ENCODE measurements at regions not wholly inside any gene's neighbourhood (a gene's known extent, or its start where the extent isn't known, plus 50 kb on each side); places are given as distances from the start of the nearest gene placed in this dataset.

DNA sequence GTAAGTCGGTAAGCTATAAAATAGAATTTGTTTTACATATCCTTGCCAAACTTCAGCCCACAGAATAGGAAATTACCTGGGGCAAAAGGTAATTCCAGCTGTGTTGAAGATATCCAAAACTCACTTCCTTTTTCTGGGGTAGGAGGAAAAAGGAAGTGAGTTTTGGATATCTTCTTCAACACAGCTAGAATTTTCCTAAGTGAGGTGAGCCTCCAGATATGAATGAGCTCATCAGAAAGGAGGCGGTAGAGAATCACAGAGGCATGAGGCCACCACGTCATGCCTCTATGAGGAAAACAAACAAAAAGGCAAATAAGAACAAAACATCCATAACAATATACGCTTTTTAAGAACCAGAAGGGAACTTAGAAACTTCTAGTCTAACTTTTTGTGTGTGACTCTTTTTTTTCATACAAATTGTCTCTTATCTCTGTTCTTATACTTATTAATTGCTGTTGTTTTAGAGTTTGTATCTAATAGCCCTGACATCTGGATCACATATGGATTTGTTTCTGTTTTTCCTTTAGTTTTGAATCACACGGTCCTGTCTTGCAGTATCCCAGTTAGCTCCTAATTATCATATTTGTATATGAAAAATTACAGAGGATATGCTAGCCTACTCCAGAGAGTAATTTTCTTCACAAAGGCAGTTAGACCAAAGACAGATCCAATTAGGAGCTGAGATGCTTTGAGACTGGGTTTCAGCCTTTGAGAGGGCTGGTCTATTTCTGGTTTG, 104.5 kb downstream of the RBM43 start:
- no peak for DNase-seq (ENCODE audit: low read depth in 4 of 4, low spot score in 2 of 4)

DNA sequence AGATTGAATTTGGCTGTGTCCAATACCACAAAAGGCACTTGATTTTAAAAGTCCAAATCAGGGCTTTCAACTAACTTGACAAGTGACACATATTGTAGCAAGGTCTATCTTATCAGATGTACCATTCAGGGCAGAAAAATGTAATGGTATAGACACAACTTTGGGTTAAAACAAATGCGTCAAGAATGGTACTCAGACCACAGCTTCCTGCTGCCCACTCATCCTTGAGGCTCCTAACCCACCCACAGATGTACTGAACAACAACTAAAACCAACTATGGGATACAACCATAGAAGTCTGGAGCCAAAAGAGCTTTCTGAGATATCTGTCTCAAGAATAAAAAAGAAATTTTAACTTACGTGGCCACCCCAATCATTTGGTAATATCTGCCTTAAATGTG, 105.2 kb downstream of the RBM43 start:
- no peak for DNase-seq (ENCODE audit: low read depth in 4 of 4, low spot score in 2 of 4)

DNA sequence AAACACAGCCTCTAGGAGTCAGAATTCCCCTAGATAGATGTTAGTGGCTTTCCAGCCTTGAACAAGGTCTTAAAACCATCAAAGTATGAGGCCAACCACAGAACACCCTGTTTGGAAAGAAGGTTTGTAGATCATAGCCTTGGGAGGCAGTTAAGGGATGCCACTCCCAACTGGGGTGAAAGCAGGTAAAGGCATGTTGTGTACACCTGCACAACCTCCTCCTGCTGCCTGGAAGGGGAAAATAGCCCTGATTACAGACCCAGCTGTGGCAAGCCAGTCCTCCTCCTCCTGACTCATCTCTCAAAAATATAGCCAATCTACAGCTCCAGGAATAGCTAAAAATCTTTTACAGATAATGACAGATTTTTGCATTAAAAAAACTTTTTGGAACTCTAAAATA, 108.1 kb downstream of the RBM43 start:
- no peak for DNase-seq (ENCODE audit: low read depth in 4 of 4, low spot score in 2 of 4)

DNA sequence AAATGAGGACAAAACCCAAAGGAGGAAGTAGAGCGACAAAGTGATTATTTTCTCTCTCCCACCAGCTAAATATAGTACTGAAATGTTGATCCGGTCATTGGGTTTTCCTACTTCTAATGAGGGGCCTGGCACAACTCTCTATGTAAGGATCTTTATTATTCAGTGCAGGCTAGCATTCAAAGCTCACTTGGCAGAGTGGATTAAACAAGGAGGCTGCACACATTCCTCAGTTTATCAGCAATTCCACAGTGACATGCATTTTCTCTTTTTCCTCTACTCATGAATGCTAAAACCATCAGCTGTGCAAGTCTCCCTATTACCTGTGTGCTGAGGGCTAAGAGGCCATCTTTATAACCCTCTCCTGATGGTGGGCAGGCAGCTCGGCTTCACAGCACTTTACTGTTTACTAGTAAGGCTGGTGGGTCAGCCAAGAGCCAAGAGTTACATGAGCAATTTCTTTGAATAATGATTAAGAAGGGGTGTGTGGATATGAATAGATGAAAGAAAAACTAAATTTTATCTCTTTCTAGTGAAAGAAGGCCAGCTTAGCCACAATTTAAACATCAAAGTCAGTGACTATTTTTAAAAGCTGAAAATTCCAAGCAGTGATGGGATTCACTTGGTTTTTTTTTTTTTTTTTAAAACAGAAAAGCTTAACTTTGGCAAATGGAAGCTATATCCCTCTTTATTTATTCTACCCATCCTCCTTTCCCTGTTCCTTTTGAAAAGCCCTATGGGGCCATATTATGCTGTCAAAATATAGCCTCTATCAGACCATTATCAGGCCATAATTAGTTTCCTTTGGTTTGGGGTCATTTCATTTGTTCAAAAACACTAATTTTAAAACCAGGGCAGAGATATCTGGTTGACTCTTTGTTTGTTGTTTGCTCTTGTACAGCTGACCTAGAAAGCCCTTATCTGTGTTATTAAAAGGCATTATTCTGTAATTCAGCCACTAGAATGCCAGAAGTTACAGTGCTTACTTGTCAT, 111.0 kb downstream of the RBM43 start:
- no peak for DNase-seq (ENCODE audit: low read depth in 4 of 4, low spot score in 2 of 4)

DNA sequence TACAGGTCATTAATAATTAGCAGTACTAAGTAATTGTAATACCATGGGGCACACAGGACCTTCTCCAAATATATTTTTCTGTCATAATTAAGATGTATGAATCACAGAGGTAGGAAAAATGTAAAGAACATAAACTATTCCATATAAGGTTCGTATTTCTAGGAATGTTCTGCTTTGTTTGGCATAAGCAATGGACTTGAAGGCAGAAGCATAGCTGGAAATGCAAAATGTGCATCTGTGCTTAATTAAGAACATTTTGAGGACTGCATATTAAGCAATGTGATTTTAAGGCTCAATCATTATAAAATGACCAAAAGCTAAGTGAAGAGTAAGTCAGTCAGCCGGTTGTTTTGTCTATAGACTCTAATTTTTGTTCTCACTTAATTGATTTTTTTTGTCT, 123.2 kb downstream of the RBM43 start:
- no peak for DNase-seq (ENCODE audit: low read depth in 4 of 4, low spot score in 2 of 4)

DNA sequence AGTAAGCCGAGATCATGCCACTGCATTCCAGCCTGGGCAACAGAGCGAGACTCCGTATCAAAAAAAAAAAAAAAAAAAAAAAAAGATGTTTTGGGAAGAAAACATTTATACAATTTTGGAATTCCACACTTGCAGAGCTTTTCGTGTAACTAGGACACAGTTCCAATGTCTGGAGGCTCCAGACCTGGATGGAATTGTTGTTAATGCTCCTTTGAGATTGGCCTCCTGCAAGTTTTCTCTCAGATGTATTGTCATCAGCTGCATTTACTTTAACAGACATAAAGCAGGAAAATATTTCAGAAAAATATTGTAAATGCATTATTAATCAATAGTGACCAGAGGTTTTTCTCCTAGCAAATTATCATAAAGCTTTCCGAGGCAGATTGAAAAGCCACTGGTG, 124.1 kb downstream of the RBM43 start:
- no peak for DNase-seq (ENCODE audit: low read depth in 4 of 4, low spot score in 2 of 4)

DNA sequence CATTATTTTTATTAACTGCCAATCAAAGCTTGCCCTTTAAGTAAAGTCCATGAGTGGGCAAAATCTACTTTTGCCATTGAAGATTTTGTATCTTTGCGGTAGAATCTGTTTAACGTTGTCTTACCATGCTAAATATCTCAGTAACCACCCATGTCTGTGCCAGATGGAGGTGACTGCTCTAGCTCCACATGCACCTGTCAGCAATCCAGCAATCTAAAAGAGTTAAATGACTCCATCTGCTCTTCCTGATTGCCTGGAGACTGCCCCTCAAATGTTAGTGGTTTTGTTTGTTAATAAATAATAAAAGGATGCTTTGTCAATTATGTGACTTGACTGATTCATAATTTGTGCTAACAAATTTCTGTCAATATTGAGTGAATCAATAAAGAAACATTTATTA, 141.7 kb downstream of the RBM43 start:
- no peak for DNase-seq (ENCODE audit: low read depth in 4 of 4, low spot score in 2 of 4)

DNA sequence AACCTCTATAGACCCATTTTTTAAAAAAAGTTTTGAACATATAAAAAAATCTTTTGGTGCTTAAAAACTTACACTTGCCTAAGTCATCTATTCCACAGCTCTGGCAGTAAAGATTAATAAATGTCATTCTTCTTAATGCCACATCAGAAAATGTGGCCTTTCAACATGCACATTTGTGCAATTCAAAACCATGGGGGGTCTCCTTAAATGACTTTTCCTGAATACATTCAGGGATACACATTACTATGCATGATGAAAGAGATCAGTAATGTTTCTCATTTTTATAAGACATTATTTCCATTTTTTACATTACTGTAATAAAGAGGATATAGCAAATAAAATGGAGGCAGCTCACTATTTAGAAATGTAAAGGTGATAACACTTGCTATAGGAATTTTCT, 142.3 kb downstream of the RBM43 start:
- no peak for DNase-seq (ENCODE audit: low read depth in 4 of 4, low spot score in 2 of 4)

DNA sequence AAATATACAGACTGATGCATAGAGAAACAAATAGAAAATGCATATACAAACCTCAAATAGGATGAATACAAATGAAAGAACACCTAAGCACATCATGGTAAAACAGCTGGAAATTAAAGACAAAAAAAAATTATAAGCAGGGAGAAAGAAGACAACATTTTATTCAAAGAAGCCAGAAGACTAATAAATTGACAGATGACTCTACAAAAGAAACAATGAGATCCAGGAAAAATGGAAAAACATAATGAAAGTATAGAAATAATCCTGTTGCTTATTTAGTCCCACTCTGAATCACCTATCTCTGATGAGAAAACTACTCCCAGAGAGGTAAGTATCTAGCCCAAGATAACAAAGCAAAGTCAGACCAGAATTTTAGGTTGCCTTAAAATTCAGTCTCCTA, 143.4 kb downstream of the RBM43 start:
- no peak for DNase-seq (ENCODE audit: low read depth in 4 of 4, low spot score in 2 of 4)

DNA sequence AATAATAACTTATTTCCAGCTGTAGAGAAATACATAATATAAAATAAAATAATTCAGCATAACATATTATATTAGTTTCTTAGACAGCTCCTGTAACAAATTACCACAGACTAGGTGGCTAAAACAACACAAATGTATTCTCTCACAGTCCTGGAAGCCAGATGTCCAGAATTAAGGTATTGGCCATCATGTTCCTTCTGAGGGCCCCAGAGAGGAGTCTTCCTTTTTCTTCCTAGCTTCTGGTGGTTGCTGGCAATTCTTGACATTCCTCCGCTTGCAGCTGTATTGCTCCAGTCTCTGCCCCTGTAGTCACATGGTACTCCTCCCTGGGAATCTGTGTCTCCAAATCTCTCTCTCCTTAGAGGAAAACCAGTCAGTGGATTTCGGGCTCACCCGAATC, 146.8 kb downstream of the RBM43 start:
- DNase-seq (ENCODE audit: low read depth in 4 of 4, low spot score in 2 of 4) = no peak

DNA sequence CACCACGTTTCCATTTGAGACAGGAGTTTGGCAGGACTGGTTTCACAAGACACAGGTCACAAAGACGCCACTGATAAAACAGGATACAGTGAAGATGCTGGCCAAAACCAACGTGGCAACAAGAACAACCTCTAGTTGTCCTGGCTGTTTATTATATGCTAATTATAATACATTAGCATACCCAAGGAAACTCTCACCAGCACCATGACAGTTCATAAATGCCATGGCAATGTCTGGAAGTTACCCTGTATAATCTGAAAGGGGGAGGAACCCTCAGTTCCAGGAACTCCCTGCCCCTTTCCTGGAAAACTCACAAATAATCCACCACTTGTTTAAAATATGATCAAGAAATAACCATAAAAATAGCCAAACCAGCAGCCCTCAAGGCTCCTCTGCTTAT, 148.3 kb downstream of the RBM43 start:
- no peak for DNase-seq (ENCODE audit: low read depth in 4 of 4, low spot score in 2 of 4)

DNA sequence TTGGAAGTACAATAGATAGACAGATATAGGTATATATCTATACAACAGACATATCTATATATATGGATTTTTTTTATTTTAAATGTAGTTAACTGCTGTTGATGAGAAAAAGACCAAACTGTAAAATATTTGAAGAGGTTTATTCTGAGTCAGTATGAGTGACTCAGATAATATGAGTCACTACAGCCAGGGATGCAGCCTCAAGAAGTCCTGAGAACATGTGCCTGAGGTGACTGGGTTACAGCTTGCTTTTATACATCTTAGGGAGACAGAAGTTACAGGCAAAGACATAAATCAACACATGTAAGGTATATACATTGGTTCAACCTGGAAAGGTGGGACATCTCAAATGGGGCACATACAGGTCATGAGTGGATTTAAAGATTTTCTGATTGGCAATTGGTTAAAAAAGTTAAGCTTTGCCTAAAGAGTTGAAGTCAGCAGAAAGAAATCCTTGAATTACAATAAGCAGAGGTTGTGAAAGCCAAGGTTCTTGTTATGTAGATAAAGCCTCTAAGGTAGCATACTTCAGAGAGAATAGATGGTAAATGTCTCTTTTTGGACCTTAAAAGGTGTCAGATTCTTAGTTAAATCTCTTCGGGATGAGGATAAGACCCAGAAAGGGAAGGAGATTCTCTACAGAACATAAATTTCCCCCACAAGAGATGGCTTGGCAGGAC, 149.9 kb downstream of the RBM43 start:
- DNase-seq (ENCODE audit: low read depth in 4 of 4, low spot score in 2 of 4) = no peak

DNA sequence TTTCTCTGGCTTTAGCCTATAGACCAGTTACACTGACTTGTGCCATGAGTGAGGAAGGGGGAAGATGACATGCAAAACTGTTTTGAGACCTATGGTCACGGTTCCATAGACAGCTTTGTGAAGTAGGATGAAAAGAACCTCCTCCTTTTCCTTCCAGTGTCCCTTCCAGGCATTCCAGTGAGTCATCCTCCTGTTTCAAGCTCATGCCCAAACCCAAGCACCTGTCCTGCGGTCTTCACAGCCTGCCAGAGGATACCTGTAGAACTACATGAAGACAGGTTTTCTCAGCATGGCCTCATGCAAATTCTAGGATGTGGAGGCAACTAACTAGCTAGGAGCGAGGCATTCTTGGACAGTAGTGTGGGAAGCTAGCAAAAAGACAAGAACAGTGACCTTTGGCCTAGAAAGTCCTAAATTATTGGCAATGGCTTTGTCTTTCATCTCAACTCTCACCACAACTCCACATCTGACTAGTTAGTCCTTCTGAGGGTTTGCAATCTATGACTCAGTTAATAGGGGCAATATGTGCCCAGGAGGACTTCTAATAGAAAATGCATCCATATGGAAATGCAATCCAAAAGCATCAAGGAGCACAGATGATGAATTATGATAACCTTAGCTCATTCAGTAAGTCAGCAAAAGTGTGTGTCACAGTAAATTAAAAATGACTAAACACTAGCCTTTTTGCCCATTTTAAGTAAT, 154.7 kb downstream of the RBM43 start:
- no peak for DNase-seq (ENCODE audit: low read depth in 4 of 4, low spot score in 2 of 4)

DNA sequence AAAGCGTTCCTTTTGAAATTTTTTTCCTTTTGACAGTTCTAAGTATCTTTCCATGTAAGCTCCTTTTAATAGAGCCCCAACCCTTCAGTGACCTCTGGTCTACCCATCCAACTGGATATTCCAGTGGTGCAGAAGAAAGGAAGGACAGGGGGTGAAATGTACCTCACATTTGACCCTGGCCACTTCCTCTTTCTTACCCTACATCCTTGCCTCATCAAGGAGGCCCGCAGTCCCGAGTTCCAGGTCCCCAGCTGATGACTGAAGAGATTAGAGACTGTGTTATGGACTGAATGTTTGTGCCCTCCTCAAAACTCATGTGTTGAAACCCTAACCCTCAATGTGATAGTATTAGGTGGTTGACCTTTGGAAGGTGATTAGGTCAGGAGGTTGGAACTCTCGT, 158.1 kb downstream of the RBM43 start:
- no peak for DNase-seq (ENCODE audit: low read depth in 4 of 4, low spot score in 2 of 4)

DNA sequence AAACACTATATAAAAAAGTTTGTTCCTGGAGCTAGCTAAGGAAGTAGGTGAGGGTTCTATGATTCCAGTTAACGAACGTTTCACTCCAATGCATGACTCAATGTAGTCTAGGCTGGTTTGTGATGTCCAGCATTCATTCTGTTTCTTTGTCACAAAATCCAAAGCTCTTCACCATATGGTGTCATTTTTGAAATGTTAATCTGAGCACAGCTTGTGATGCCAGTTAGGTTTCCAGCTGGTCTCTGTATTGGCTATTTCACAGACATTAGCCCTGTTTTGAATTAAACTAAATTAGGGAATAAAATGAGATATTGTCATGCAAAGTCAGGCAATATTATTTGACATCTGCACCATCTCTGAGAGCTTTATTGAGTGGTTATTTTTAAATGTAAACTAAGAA, 159.4 kb downstream of the RBM43 start:
- DNase-seq (ENCODE audit: low read depth in 4 of 4, low spot score in 2 of 4) = no peak

DNA sequence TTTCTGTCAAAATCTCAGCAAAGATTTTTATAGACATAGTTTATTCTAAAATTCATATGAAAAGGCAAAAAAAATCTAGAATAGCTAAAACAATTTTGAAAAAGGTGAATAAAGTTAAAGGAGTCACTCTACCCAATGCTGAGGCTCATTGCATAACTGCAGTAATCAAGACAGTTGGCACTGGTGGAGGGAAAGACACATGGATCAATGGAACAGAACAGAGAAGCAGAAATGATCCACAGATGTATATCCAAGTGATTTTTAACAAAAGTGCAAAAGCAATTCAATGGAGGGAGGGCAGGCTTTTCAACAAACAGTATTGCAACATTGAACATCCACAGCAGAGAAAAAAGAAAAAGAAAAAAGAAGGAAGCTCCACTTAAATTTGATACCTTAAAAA, 162.8 kb downstream of the RBM43 start:
- no peak for DNase-seq (ENCODE audit: low read depth in 4 of 4, low spot score in 2 of 4)

DNA sequence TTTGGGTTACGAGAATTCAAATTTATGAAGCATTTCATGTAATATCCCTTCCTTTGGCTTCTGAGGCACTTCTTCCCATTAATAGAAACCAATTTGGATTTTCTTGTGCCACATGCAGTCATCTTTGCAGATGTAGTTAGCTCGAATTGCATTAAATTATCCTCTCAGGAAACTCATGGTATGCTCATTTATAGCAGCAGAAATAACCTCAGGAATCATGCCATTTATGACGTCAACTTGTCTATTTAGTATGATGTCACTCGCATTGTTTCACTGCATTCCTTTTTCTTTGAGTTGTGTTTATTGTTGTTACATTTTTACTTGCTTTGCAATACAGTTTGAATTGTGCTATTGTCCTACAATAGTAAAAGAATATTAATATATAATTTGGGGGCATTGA, 163.8 kb downstream of the RBM43 start:
- no peak for DNase-seq (ENCODE audit: low read depth in 4 of 4, low spot score in 2 of 4)

DNA sequence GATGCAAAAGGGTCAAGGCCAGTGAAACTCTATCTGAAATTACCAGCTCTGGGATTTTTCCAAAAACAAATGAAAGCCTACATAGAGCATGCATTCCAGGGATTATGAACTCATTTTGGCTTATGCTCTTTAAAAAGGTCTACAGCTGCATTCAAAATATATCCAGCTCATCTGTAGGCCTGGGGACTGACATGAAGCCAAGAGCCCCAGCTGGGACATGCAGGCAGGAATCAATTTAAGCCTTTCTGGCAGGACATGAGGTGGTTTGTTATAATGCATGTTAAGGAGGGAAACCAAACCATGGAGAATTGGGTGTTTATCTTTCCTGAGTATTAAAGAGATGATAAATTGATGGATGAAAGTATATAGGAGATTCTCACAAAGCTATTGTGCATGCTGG, 164.5 kb downstream of the RBM43 start:
- DNase-seq (ENCODE audit: low read depth in 4 of 4, low spot score in 2 of 4) = no peak

DNA sequence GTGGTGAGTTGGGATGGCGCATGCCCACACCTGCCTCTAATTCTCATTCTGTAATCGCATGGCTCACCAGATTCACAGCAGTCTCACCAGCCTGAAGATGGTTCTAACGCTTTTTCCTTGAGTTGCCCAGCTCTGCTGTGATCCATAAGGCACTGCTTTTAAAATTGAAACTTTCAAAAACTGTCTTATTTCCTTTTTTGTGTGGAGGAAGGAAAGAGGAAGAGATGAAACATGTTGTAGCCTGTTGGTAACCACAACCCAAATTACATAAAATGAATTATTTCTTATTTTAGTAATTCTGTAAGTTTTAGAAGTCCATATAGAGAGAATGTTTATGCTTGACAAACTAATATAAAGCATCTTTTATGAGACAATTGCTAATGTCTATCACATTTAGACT, 165.4 kb downstream of the RBM43 start:
- no peak for DNase-seq (ENCODE audit: low read depth in 4 of 4, low spot score in 2 of 4)

DNA sequence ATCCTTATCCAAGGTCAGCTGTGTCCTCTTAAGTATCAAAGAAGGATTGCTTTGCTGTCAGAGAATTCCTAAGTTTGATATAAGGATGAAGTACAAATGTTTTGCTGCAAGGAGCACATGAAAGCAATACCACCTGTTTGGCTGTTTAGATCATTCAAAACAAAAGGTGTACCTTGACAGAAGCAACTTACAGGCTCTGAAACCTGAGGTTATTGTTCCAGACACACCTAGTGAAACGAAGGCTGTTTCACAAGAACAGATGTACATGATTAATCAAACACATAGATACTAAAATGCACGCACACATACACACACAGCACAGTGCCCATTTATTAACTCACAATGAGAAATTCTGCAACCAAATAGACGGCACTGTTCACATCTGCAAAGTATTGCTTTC, 166.2 kb downstream of the RBM43 start:
- no peak for DNase-seq (ENCODE audit: low read depth in 4 of 4, low spot score in 2 of 4)

DNA sequence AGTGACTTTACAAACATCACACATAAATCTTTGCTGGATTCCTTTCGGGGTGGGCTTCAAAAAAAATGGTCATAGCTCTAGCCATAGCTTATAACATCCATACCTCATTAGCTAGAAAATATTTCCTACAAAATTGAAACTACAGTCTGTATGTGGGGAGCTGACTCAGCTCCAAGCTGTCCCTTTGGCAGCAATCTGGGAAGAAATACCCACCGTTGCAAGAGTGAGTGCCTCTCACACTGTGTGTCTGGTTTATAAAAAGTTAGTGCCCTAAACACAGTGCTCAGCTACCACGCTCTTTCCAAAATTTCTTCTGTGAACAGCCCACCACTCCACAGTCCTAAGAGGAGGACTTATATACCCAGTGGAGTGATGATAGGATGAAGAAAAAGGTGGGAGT, 170.1 kb downstream of the RBM43 start:
- no peak for DNase-seq (ENCODE audit: low read depth in 4 of 4, low spot score in 2 of 4)
